ENCODE measurements at regions not wholly inside any gene's neighbourhood (a gene's known extent, or its start where the extent isn't known, plus 50 kb on each side); places are given as distances from the start of the nearest gene placed in this dataset.
"Not testable (repeated sequence)": the region's sequence is repeated elsewhere in the genome, so short reads cannot be mapped to it uniquely, and the experiment has no call there.

DNA sequence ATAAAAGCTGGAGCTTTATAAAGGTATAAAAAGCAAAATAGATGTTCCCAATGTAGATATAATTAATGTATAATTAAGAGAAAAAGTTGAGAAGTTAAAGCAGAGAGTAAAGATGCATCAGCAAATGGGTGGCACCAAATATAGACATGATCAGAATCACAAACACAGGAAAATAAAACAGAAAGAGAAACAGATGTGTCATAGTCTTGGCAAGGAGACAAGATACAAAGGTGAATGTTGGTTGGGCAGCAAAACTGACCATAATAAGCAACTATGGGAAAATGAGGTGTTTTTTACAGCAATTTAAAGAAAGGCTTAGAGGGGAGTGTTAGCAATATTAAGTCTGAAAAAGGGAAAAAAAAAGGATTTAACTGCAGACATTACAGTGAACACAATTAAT, 135.4 kb upstream of the CLEC14A start:
- no peak for DNase-seq

DNA sequence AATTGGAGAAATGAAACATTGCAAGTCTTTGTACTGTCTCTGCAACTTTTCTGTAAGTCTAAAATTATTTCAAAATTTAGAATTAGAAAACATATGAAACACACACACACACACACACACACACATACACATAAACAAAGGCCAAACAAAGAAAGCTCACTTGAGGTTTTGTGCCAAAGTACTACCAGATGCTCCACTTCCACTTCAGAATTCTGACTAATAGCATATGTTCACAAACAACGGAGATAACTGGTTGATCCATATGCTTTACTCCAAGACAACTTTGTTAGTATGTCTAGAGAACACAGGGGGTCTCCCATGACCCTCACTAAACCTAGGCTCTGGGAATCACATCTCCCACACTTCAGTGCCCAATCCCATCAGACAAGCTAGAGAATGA, 133.8 kb upstream of the CLEC14A start:
- DNase-seq: no peak

DNA sequence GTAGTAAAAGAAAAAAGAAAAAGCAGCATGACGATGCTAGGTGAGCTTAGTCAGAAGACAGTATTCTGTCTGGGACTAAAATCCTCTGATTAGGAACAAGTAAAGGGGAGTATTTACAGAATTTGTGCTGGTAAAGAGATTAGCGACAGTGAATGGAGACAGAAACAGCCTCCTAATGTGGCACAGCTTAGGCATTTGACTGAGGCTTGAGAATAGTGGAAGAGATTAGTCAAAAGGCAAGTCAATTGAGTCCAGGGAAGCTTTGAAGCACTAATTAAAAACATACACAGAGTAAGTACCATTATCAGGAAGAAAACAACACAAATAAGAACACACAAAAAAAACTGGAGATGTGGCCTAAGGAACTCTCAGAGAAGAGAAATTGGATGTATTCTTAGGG, 131.9 kb upstream of the CLEC14A start:
- DNase-seq: no peak

- DNase-seq: no peak
These were observed 129.9 kb upstream of the CLEC14A start for GRCh38 chr14:38385836-38386235.

GRCh38 chr14:38385343-38385742, 129.4 kb upstream of the CLEC14A start:
- no peak for DNase-seq

- no peak for DNase-seq
These were observed 128.8 kb upstream of the CLEC14A start for GRCh38 chr14:38384741-38385140.

- no peak for DNase-seq
These were observed 112.0 kb upstream of the CLEC14A start for GRCh38 chr14:38367922-38368321.

- no peak for DNase-seq
These were observed 110.5 kb upstream of the CLEC14A start for GRCh38 chr14:38366374-38366773.

DNA sequence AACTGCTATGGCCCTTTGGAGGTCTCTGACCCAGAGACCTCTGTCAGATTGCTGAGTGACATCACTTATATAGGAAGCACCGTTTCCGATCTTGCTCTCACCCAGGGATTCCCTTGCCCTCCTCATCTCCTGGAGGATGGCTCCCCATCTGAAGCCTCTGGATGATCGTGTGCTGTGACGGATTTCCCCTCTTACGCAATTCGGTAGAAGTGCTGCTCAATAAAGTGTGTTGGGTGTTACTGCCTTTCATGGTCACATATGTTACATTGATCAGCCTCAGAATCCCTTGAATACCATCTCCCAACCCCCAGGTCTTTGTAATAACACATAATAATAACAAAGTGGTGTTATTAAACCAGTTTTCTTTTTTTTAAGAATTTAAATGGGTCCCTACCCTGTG, 107.3 kb upstream of the CLEC14A start:
- no peak for DNase-seq

- DNase-seq: no peak
These were observed 101.7 kb upstream of the CLEC14A start for GRCh38 chr14:38357557-38357956.

DNA sequence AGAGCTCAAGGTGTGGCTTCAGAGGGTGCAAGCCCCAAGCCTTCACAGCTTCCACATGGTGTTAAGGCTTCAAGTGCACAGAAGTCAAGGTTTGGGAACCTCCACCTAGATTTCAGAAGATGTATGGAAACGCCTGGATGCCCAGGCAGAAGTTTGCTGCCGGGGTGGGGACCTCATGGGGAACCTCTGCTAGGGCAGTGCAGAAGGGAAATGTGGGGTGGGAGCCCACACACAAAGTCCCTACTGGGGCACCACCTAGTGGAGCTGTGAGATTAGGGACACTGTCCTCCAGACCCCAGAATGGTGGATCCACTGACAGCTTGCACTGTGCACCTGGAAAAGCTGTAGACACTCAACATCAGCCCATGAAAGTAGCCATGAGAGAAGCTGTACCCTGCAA, 99.6 kb upstream of the CLEC14A start:
- not testable (repeated sequence) for DNase-seq

GRCh38 chr14:38350102-38350501, 94.2 kb upstream of the CLEC14A start:
- DNase-seq: no peak

DNA sequence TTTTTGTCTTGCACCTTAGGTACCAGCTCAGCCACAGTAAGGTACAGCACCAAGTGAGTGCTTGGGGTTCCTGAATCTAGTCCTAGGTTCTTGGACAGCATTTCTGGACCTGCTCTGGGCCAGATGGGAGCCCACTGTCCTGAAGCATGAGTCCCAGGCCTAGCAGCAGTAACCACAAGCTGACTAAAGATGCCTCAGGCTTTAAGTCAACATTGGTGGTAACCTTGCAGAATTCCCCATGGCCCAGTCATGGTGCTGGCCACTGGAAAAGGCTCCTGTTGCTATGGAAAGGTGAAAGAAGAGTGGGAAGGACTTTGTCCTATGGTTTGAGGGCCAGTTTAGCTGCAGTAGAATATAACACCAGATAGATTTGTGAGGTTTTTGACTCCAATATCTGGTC, 86.9 kb upstream of the CLEC14A start:
- DNase-seq: no peak

- DNase-seq: no peak
These were observed 83.8 kb upstream of the CLEC14A start for GRCh38 chr14:38339696-38340095.

GRCh38 chr14:38336298-38336697, 80.4 kb upstream of the CLEC14A start:
- no peak for DNase-seq

- no peak for DNase-seq
These were observed 74.4 kb upstream of the CLEC14A start for GRCh38 chr14:38330275-38330674.

GRCh38 chr14:38329246-38329645, 73.4 kb upstream of the CLEC14A start:
- DNase-seq: no peak

DNA sequence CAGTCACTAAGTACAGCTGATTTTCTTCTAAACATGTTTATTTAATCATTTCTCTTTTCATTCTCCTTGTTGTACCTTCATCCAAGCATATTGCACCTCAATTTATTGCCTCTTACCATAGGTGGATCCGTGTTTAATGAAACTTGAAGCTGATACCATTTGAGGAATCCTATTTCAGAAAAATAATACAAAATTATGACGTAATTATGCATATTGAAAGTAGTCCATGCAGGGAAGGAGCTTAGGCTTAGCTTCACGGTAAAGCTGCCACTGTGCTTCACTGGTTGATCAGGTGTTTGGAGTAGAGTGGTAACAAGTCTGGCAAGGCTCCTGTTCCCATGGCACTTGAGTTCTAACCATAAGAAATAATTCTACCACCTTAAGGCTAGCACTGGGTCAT, 61.0 kb upstream of the CLEC14A start:
- no peak for DNase-seq

DNA sequence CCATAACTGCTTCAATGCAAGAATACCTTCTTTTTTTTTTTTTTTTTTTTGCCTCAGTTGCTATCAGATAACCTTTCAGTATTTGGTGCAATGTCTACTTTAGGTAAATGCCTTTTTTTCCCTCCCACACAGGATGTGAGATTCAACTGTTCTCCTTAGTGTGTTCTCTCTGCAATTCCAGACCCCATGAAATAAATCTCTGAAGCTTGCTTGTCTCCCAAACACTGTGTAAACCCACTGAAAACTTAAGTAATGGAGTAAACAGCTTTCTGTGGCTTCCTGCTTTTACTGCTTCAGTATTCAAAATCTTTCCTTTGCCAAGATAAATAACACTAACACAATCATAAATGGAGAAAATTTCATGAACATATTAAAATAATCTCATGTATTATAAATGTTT, 55.8 kb upstream of the CLEC14A start:
- no peak for DNase-seq

- DNase-seq: no peak
These were observed 54.6 kb upstream of the CLEC14A start for GRCh38 chr14:38310420-38310995.

DNA sequence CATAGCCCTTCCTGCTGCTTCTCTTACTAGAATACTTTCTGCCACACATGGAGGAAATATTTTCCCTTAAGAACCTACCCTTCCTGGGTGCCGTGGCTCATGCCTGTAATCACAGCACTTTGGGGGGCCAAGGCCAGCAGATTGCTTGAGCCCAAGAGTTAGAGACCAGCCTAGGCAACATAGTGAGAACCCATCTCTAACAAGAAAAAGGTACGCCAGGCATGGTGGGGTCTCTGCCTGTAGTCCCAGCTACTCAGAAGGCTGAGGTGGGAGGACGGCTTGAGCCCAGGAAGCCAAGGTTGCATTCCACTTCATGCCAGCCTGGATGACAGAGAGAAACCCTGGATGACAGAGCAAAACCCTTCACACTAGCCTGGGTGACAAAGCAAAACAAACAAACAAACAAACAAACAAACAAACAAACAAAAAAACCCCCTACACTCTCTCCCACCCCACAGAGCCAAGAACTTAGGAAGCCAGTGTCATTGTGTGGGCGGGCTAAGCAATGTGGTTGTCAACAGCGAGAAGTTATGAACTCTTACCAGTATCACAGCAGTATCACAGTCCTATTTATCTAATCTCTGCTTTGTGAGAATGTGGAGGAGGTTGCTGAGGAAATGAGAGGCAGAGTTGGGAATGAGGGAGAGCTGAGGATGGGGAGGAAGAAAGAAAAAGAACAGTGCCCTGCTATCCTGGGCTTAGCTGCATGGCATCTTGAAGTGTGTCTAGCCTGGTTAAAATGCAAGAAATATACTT, 53.8 kb upstream of the CLEC14A start:
- DNase-seq: no peak
